Heart left ventricle (tissue), 16 donors: ENCODE measurements at regions not wholly inside any gene's neighbourhood (a gene's known extent, or its start where the extent isn't known, plus 50 kb on each side); places are given as distances from the start of the nearest gene placed in this dataset.

Experiments used
- ATAC-seq, 4 donors: fragments of 200-7000 bp; cut with Tn5 transposase; one replicate each; pipeline ENCODE4 v1.9.1; 2020 to 2022; ENCODE audit warnings: moderate library complexity in 4 of 4, mild to moderate bottlenecking in 3 of 4, moderate number of reproducible peaks in 1 of 4
- DNase-seq, 5 donors: peaks; one replicate each; pipeline ENCODE4 v3.0.0-alpha.2; 2020
- H3K27ac ChIP-seq, 12 donors: fragments of 200-600 bp; sonication (generic) in 4 of 12; one replicate each; pipeline versions ENCODE4 v1.5.0 to v1.8.0; 2016 to 2022; ENCODE audit warnings: mild to moderate bottlenecking in 2 of 12
- H3K27me3 ChIP-seq, 9 donors: fragments of 200-600 bp; sonication (generic) in 2 of 9; one replicate each; pipeline versions ENCODE4 v1.5.1 to v1.8.0; 2016 to 2022; ENCODE audit warnings: mild to moderate bottlenecking in 3 of 9
- H3K36me3 ChIP-seq, 9 donors: fragments of 200-600 bp; sonication (generic) in 2 of 9; one replicate each; pipeline versions ENCODE4 v1.5.0 to v1.8.0; 2018 to 2022; ENCODE audit warnings: mild to moderate bottlenecking in 2 of 9
- H3K4me1 ChIP-seq, 12 donors: fragments of 200-600 bp; sonication (generic) in 4 of 12; one replicate each; pipeline versions ENCODE4 v1.5.0 to v1.8.0; 2016 to 2022; ENCODE audit warnings: mild to moderate bottlenecking in 3 of 12
- H3K4me3 ChIP-seq, 12 donors: fragments of 200-600 bp; sonication (generic) in 4 of 12; one replicate each; pipeline versions ENCODE4 v1.5.0 to v1.8.0; 2017 to 2022; ENCODE audit warnings: mild to moderate bottlenecking in 9 of 12, moderate library complexity in 4 of 12
- H3K9me3 ChIP-seq, 12 donors: fragments of 200-600 bp; sonication (generic) in 4 of 12; one replicate each; pipeline versions ENCODE4 v1.5.0 to v1.8.0; 2016 to 2022; ENCODE audit warnings: mild to moderate bottlenecking in 1 of 12
- POLR2A ChIP-seq, 2 donors: fragments of 450-650 bp; IDR thresholded peaks; one replicate each; pipeline ENCODE4 v1.6.1; 2017; ENCODE audit warnings: antibody characterized with exemption in 2 of 2, mild to moderate bottlenecking in 2 of 2, moderate library complexity in 2 of 2
- WGBS, 4 donors: extraction: QIAGEN DNeasy Blood & Tissue Kit in 2 of 4; methylation state at CpG; one replicate each; pipeline versions ENCODE4 v1.1.5 to v1.1.7; 2013 to 2018; 5-methylcytosine and 5-hydroxymethylcytosine counted together
- intact Hi-C, 10 donors: fragments of 100-400 bp; cut with DNase I; formaldehyde crosslinking; loops; one replicate each; pipeline versions ENCODE4 v1.11.1 to v1.14.2; 2022
- TF ChIP-seq, protein P1 (sequence below), 12 donors: fragments of 200-600 bp; sonication (generic) in 4 of 12; IDR thresholded peaks; one replicate each; pipeline versions ENCODE4 v1.5.0 to v1.8.0; 2018 to 2022; ENCODE audit warnings: antibody characterized with exemption in 12 of 12, mild to moderate bottlenecking in 5 of 12
- donor health status: ischemic (EF 13 %, LVEDD 7.1; RV severe dilation, severe dysfunction).
- donor health status: healthy with polysubstance abuse.
- donor health status: DM: no; HTN: yes; CAD: no.
- donor health status: DM: no; HTN: no; CAD: no.
- donor health status: ischemic (EF 25% LVEDD 6.9; RV normal size, moderate dysfunction).
- donor health status: ischemic (EF 25% LVEDD 5.7; RV mildly dilated, moderate dysfunction).
- donor health status: healthy.
- donor health status: DM: yes; HTN: yes; CAD: no.
- donor health status: ischemic (EF 35%, LVEDD 5.7; RV mildly dilated, moderate dysfunction).
- donor health status: nonischemic (EF 11% LVEDD 7.7; RV severe dilation, severe dysfunction).
- donor health status: DM: yes; HTN: yes; CAD: no.
- donor health status: PGD.
- donor health status: ischemic (EF 29% LVEDD 5.4; RV normal size, mild dysfunction).
- donor health status: nonischemic (EF 23%, LVEDD 6.1; RV moderate dilation, normal function).

DNA sequence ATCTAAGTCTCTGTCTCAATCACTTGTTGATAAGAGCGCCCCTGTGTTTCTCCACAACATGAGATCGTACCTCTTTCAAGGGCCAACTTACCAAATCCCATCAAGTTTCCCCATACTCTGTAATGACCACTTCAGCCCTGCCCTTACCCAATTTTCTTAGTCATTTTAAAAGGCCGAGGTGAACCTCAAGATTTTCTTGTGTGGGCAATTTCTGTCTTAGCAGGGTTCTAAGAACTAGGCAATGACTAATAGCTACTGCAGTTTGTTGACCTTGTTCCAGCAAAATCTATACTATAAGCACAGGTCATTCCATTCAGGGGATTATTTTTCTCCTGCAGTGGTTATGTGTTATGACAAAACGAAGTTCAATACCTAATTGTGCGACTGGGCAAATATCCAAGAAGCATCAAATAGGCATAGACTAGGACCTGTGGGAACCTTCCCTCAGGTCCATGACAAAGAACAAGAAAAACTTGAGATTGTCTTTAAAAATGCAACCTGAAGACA, 359.8 kb downstream of the PCNX1 start:
- ATAC-seq (no peak), DNase-seq (no peak)
- no peaks in the 10 kb centered on the region for H3K27me3 ChIP-seq
- no peaks in the 10 kb centered on the region for H3K36me3 ChIP-seq
- no peak overlapping the region for H3K27ac ChIP-seq
- peak overlapping the region in 1 of 12 donors; percentile 30 for H3K4me3 ChIP-seq
- no peak for TF ChIP-seq POLR2A (IDR thresholded peaks at IDR 0.05)
- TF ChIP-seq, protein P1, sequence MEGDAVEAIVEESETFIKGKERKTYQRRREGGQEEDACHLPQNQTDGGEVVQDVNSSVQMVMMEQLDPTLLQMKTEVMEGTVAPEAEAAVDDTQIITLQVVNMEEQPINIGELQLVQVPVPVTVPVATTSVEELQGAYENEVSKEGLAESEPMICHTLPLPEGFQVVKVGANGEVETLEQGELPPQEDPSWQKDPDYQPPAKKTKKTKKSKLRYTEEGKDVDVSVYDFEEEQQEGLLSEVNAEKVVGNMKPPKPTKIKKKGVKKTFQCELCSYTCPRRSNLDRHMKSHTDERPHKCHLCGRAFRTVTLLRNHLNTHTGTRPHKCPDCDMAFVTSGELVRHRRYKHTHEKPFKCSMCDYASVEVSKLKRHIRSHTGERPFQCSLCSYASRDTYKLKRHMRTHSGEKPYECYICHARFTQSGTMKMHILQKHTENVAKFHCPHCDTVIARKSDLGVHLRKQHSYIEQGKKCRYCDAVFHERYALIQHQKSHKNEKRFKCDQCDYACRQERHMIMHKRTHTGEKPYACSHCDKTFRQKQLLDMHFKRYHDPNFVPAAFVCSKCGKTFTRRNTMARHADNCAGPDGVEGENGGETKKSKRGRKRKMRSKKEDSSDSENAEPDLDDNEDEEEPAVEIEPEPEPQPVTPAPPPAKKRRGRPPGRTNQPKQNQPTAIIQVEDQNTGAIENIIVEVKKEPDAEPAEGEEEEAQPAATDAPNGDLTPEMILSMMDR (IDR thresholded peaks at IDR 0.05), result no peak
- intact Hi-C loops, result no loop called here
- 86 to 88% (median 87%) methylated on average over 5 of the region's 5 CpGs for WGBS, 4 donors
- H3K9me3 ChIP-seq, result peaks cover 0 to 18% (median 0%) of the 10 kb centered on the region in 12 donors
- peaks cover 0 to 11% (median 0%) of the 10 kb centered on the region in 12 donors for H3K4me1 ChIP-seq

DNA sequence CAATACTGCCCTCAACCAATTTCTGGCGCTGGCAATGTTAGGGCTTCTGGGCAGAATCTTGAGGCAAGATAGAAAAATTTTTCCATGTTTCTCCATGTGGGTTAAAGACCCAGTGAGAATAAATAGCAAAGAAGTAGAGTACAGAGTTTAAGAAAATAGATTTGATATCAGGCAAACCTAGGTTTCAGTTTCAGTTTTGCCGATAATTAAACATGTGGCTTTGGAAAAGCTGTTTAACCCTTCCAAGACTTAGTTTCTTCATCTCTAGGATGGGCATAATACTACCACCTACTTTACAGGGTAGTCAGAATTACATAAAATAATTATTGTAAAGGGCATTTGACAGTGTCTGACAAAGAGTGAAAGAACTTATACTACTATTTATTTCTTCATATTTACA, 360.4 kb downstream of the PCNX1 start:
- H3K4me1 ChIP-seq, result peaks cover 0 to 11% (median 0%) of the 10 kb centered on the region in 12 donors
- H3K4me3 ChIP-seq, result peak overlapping the region in 4 of 12 donors; percentile 7 to 30 (median 19)
- no peaks in the 10 kb centered on the region for H3K27me3 ChIP-seq
- no peak for ATAC-seq
- no peak overlapping the region for H3K27ac ChIP-seq
- 42 to 52% (median 49%) methylated on average over 2 of the region's 2 CpGs for WGBS, 4 donors
- no peaks in the 10 kb centered on the region for H3K36me3 ChIP-seq
- H3K9me3 ChIP-seq, result peaks cover 0 to 18% (median 0%) of the 10 kb centered on the region in 12 donors
- intact Hi-C loops, result no loop called here
- DNase-seq, result no peak
- TF ChIP-seq, protein P1 (IDR thresholded peaks at IDR 0.05), result no peak
- TF ChIP-seq POLR2A (IDR thresholded peaks at IDR 0.05), result no peak

DNA sequence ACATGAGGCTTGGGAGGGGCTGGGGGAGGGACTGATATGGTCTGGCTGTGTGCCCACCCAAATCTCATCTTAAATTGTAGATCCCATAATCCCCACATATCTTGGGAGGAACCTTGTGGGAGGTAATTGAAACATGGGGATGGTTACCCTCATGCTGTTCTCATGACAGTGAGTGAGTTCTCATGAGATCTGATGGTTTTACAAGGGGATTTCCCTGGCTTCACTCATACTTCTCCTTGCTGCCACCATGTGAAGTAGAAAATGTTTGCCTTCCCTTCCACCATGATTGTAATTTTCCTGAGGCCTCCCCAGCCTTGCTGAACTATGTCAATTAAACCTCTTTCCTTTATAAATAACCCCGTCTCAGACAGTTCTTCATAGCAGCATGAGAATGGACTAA, 362.9 kb downstream of the PCNX1 start:
- Histone ChIP-seq H3K4me3 (no peak overlapping the region), H3K27me3 (no peaks in the 10 kb centered on the region), H3K4me1 (peaks cover 0 to 11% (median 0%) of the 10 kb centered on the region in 12 donors), H3K9me3 (peaks cover 0 to 14% (median 0%) of the 10 kb centered on the region in 12 donors), H3K27ac (no peak overlapping the region), H3K36me3 (no peaks in the 10 kb centered on the region)
- ATAC-seq (no peak), DNase-seq (no peak)
- WGBS, 4 donors, result 88 to 96% (median 92%) methylated on average over 1 of the region's 1 CpG
- intact Hi-C loops, result no loop called here
- TF ChIP-seq, protein P1 (IDR thresholded peaks at IDR 0.05), result no peak
- no peak for TF ChIP-seq POLR2A (IDR thresholded peaks at IDR 0.05)

DNA sequence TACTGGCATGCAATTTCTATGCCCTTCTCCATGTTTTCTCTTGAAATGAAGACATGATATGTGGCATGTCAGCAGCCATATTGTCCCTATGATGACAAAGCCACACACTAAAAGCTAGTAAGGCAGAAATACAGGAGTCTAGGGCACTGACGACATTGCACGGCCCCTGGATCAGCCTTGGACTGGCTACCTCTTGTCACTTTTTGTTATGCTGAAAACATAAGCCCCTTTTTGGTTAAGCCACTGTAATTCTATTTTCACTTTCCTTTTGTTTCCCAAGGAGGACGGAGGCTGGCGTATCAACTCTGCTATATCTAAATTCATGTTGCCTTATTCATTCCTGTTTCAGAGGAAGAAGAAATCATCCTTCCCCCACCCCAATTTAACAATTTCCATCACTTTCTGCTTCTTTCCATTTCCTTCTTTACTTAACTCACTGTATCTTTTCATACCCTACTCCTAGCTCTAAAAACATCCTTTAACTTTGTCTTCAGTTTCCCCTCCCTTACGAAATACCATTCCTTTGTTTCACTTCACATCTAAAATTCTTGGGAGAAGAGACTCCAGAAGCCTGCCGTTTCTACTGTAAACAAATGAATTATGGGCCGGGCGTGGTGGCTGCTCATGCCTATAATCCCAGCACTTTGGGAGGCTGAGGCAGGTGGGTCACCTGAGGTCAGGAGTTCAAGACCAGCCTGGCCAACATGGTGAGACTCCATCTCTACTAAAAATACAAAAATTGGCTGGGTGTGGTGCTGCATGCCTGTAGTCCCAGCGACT, 364.1 kb downstream of the PCNX1 start:
- Histone ChIP-seq H3K9me3 (peaks cover 0 to 3% (median 0%) of the 10 kb centered on the region in 12 donors), H3K27ac (no peak overlapping the region), H3K27me3 (no peaks in the 10 kb centered on the region), H3K4me3 (no peak overlapping the region), H3K4me1 (peaks cover 0 to 11% (median 0%) of the 10 kb centered on the region in 12 donors), H3K36me3 (no peaks in the 10 kb centered on the region)
- no peak for TF ChIP-seq POLR2A (IDR thresholded peaks at IDR 0.05)
- TF ChIP-seq, protein P1 (IDR thresholded peaks at IDR 0.05), result no peak
- intact Hi-C loops, result no loop called here
- no peak for ATAC-seq
- 89 to 91% (median 90%) methylated on average over 9 of the region's 9 CpGs for WGBS, 4 donors
- DNase-seq, result no peak
